GM18505 (cell line): ENCODE measurements at regions not wholly inside any gene's neighbourhood (a gene's known extent, or its start where the extent isn't known, plus 50 kb on each side); places are given as distances from the start of the nearest gene placed in this dataset.
A peak's percentile ranks its signal among the peaks of the same experiment; 100 is the strongest.

Experiments
- ATAC-seq: cut with Tn5 transposase; IDR thresholded peaks from one replicate; pipeline ENCODE4 v1.9.1; 2021; ENCODE audit not compliant: unreplicated experiment
- POLR2A ChIP-seq: IDR thresholded peaks from 4 replicates; pipeline ENCODE4 v1.6.1; 2011; ENCODE audit warnings: borderline replicate concordance; ENCODE audit not compliant: insufficient read depth, insufficient read length; ENCODE audit errors: extremely low read depth

GRCh38 chr13:50595196-50595595 lies 248.3 kb downstream of the DLEU7 start:
- no peak for ATAC-seq
- TF ChIP-seq POLR2A = no peak

DNA sequence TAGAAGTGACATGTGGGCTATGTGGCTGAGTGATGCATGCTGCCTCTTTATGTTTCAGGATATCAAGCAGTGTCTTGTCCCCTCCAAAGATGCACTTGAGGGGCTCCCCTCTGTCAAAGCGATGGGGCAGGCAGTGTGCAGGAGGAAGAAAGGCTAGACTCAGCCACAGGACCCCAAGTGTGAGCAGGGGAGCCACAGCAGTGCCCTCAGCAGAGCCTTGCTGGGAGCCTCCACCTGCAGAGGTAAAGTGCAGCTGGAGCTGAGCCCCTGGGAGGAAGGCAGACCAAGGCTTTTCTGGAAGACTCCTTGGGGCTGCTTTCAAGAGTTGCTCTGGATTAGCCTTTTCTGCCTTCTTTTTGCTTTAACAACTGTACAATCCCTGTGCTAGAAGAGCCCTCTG lies 247.3 kb downstream of the DLEU7 start:
- no peak for TF ChIP-seq POLR2A
- no peak for ATAC-seq

GRCh38 chr13:50596776-50597203 lies 246.7 kb downstream of the DLEU7 start:
- no peak for ATAC-seq
- TF ChIP-seq POLR2A = no peak

- no peak for TF ChIP-seq POLR2A
- ATAC-seq = peak; percentile 41
Measured at GRCh38 chr13:50598338-50598737, 245.2 kb downstream of the DLEU7 start.

DNA sequence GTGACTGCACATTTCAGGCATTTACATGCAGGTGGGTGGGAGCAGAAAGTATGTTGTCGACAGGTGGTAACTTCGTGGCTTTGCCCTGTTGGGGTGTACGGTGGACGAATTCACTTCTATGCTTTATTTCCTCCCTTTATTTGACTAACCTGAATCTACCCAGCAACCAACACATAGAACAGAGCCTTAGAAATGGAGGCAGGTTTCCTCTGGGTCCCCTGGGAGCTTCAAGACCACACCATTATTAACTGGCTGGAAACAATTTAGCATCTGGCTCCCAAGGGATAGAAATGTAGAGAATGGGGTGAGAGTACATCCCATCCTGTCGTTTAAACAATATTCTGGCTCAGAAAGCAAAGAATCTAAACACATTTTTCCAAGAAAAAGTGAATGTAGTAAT lies 244.4 kb downstream of the DLEU7 start:
- no peak for TF ChIP-seq POLR2A
- no peak for ATAC-seq

DNA sequence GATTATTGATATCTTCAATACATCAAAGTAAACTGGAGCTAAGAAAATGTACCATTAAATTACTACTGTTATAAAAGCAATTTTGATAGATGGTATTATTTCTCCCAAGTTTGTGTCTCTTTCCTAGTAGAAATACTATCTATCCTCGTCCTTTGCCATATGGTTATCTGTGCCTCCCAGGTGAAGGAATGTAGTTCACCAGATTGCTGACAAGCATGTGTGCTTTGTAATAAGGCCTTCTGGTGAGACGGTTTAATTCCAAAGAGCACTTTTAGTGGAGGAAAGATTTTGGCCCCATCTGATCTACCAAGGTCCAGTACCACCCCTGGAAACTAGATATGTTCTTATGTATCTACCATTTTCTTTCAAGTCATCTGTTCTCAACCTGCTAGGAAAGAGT lies 243.6 kb downstream of the DLEU7 start:
- TF ChIP-seq POLR2A = no peak
- ATAC-seq = no peak

- TF ChIP-seq POLR2A = no peak
Measured at GRCh38 chr13:50608370-50608769, 235.1 kb downstream of the DLEU7 start.

DNA sequence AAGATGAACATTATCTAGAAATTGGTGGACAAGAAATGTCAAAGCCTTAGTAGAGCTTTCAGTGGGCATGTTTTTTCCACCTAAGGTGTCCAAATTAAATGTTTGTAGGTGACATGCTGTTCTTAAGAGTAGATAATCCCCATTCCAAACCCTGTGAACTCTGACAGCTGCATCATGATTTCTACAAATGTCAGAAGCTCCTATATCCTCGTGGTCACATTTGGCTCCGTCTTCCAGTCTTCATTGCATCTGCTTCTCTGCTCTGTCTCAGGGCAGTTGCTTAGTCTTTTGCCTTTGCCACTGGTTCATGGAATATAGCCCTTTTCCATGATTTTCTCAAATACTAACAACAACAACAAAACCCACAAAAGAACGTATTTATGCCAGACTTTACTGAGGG lies 234.5 kb downstream of the DLEU7 start:
- no peak for TF ChIP-seq POLR2A

More at GRCh38 chr13:50608370-50608769, 235.1 kb downstream of the DLEU7 start:
- ATAC-seq = no peak

DNA sequence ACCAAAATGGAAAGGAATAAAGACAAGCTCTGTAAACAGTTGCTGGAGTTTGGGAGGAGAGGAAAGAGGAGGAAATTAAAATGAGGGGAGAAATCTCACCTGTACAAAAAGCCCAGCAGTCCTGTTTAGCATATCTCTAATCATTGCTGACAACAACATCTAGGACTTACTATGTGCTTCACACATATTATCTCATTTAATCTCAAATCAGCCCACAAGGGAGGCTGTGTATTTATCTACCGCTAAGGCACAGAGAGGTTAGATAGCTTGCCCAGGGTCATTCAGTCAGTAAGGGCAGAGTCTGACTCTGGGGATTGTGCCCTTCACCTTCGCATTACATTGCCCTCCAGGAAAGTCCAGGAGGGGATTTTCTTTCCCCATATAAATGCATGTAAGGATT lies 233.3 kb downstream of the DLEU7 start:
- no peak for ATAC-seq
- no peak for TF ChIP-seq POLR2A

More for the DNA sequence above, 234.5 kb downstream of the DLEU7 start:
- no peak for ATAC-seq

GRCh38 chr13:50611117-50611781 lies 232.2 kb downstream of the DLEU7 start:
- ATAC-seq = no peak
- TF ChIP-seq POLR2A = no peak

DNA sequence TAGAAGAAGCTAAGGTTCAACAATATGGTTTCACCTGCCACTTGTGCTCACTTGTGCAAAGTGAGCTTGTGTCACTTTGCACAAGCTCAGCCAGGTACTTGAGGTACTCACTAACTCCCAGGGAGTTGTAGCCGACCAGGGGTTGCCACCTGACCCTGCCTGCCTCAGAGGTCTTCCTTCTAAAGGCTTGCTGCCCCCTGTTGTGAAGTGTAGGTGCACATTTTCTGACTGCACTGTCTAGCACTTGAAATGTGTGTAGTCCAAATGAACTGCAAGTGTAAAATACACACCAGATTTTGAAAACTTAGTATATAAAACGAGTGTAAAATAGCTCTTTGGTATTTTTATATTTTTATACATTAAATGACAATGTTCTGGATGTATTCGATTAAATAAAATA lies 230.8 kb downstream of the DLEU7 start:
- no peak for TF ChIP-seq POLR2A
- no peak for ATAC-seq

DNA sequence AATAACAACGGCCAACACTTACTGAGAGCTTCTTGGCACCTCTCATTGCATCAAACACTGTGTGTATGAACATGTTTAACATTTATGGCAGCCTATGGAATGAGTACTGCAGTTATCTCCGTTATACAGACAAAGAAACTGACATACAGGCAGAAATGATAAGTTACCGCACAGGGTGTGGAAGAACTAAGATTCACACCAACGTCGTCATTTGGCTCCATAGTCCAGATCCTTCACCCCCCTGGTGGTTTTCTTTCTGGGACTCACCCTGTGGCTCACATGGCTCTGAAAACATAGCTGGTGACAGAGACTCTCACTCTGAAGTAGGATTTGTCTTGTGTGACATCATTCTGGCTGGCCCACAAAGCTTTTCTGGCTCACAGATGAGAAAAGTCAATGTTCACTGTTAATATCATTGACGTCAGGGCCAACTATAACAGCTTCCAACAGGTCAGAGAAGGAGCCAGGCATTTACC lies 230.1 kb downstream of the DLEU7 start:
- no peak for TF ChIP-seq POLR2A
- no peak for ATAC-seq

- ATAC-seq = no peak
- TF ChIP-seq POLR2A = no peak
Measured at GRCh38 chr13:50615234-50615633, 228.3 kb downstream of the DLEU7 start.

- TF ChIP-seq POLR2A = no peak
- ATAC-seq = no peak
Measured at GRCh38 chr13:50616101-50616500, 227.4 kb downstream of the DLEU7 start.
